GM23338 (cell line): ENCODE measurements at regions not wholly inside any gene's neighbourhood (a gene's known extent, or its start where the extent isn't known, plus 50 kb on each side); places are given as distances from the start of the nearest gene placed in this dataset.

Source experiments
- ATAC-seq: fragments of 200-7000 bp; cut with Tn5 transposase; 3 replicates; pipeline ENCODE4 v1.9.1; 2020
- DNase-seq: peaks from one replicate; pipeline ENCODE4 v3.0.0-alpha.2; 2015; ENCODE audit warnings: low spot score
- H2AFZ ChIP-seq: fragments of 200-600 bp; sonication (generic); 2 replicates; pipeline ENCODE4 v1.8.0; 2016; ENCODE audit warnings: antibody characterized with exemption, mild to moderate bottlenecking, moderate library complexity
- H3F3A ChIP-seq: fragments of 200-600 bp; sonication (generic); replicated peaks from 2 replicates; pipeline ENCODE4 v1.8.0; 2017; ENCODE audit warnings: antibody characterized with exemption, mixed run types, low read depth
- H3K27ac ChIP-seq: fragments of 200-600 bp; sonication (generic); 2 replicates; pipeline ENCODE4 v1.6.1; 2016; ENCODE audit warnings: low read depth
- H3K27me3 ChIP-seq: fragments of 200-600 bp; sonication (generic); 2 replicates; pipeline ENCODE4 v1.8.0; 2016; ENCODE audit warnings: mild to moderate bottlenecking, mixed run types, moderate library complexity; ENCODE audit not compliant: insufficient read depth
- H3K36me3 ChIP-seq: fragments of 200-600 bp; sonication (generic); 2 replicates; pipeline ENCODE4 v1.8.0; 2016; ENCODE audit warnings: mild to moderate bottlenecking; ENCODE audit not compliant: insufficient read depth
- H3K4me1 ChIP-seq: fragments of 200-600 bp; sonication (generic); 2 replicates; pipeline ENCODE4 v1.8.0; 2016; ENCODE audit warnings: mild to moderate bottlenecking, moderate library complexity; ENCODE audit not compliant: insufficient read depth
- H3K4me2 ChIP-seq: fragments of 200-600 bp; sonication (generic); 2 replicates; pipeline ENCODE4 v1.7.1; 2017; ENCODE audit warnings: mixed run types
- H3K4me3 ChIP-seq: fragments of 200-600 bp; sonication (generic); 2 replicates; pipeline ENCODE4 v1.6.1; 2016; ENCODE audit warnings: mixed run types
- H3K79me2 ChIP-seq: fragments of 200-600 bp; sonication (generic); replicated peaks from 2 replicates; pipeline ENCODE4 v1.8.0; 2017; ENCODE audit warnings: mild to moderate bottlenecking; ENCODE audit not compliant: insufficient read depth
- H3K9me2 ChIP-seq: fragments of 200-600 bp; sonication (generic); 2 replicates; pipeline ENCODE4 v1.8.0; 2017; ENCODE audit not compliant: insufficient read depth
- H4K20me1 ChIP-seq: fragments of 200-600 bp; sonication (generic); replicated peaks from 2 replicates; pipeline ENCODE4 v1.8.0; 2017; ENCODE audit warnings: mild to moderate bottlenecking; ENCODE audit not compliant: insufficient read depth
- H3K27ac Mint-ChIP-seq: 2 replicates; pipeline ENCODE4 v1.8.0; 2020; ENCODE audit warnings: inconsistent platforms, mild to moderate bottlenecking, moderate library complexity, mixed read lengths
- H3K27me3 Mint-ChIP-seq: 3 replicates; pipeline ENCODE4 v1.8.0; 2022; ENCODE audit warnings: low read depth, mild to moderate bottlenecking, moderate library complexity, mixed read lengths, inconsistent platforms; ENCODE audit not compliant: insufficient read depth, poor library complexity
- H3K36me3 Mint-ChIP-seq: 3 replicates; pipeline ENCODE4 v1.8.0; 2021; ENCODE audit warnings: low read depth, mild to moderate bottlenecking, inconsistent platforms, moderate library complexity, mixed read lengths
- H3K4me1 Mint-ChIP-seq: 3 replicates; pipeline ENCODE4 v1.8.0; 2020; ENCODE audit warnings: mild to moderate bottlenecking, inconsistent platforms, mixed read lengths
- H3K4me3 Mint-ChIP-seq: 3 replicates; pipeline ENCODE4 v1.8.0; 2021; ENCODE audit warnings: moderate library complexity, mild to moderate bottlenecking, inconsistent platforms, mixed read lengths
- H3K9me3 Mint-ChIP-seq: 3 replicates; pipeline ENCODE4 v1.8.0; 2020; ENCODE audit warnings: moderate library complexity, mild to moderate bottlenecking, inconsistent platforms, mixed read lengths
- CREB1 ChIP-seq: fragments of 250-450 bp; sonication (Bioruptor Pico); IDR thresholded peaks from 2 replicates; pipeline ENCODE4 v1.5.0; 2020; ENCODE audit warnings: low read depth, mild to moderate bottlenecking, moderate library complexity
- EZH2 ChIP-seq: fragments of 200-600 bp; sonication (generic); IDR thresholded peaks from one replicate; pipeline ENCODE4 v1.8.0; 2017; ENCODE audit warnings: antibody characterized with exemption, mild to moderate bottlenecking, low read depth; ENCODE audit not compliant: unreplicated experiment
- EZH2phosphoT487 ChIP-seq: fragments of 200-600 bp; sonication (generic); IDR thresholded peaks from one replicate; pipeline ENCODE4 v1.8.1; 2018; ENCODE audit warnings: antibody characterized with exemption; ENCODE audit not compliant: unreplicated experiment
- JUNB ChIP-seq: IDR thresholded peaks from one replicate; pipeline ENCODE4 v1.6.1; 2016; ENCODE audit warnings: antibody characterized with exemption; ENCODE audit not compliant: unreplicated experiment
- NANOG ChIP-seq: IDR thresholded peaks from 2 replicates; pipeline ENCODE4 v1.6.1; 2016; ENCODE audit warnings: antibody characterized with exemption, borderline replicate concordance
- ZNF114 ChIP-seq: fragments of 250-450 bp; sonication (Bioruptor Pico); IDR thresholded peaks from 2 replicates; pipeline ENCODE4 v1.5.0; 2020; ENCODE audit warnings: mild to moderate bottlenecking, moderate library complexity
- ZNF331 ChIP-seq: fragments of 250-450 bp; sonication (Bioruptor Pico); IDR thresholded peaks from 2 replicates; pipeline ENCODE4 v1.5.0; 2020; ENCODE audit warnings: low read depth, mild to moderate bottlenecking, moderate library complexity
- TF ChIP-seq, protein P1 (sequence below): fragments of 250-450 bp; sonication (Bioruptor Pico); IDR thresholded peaks from 2 replicates; pipeline ENCODE4 v1.5.0; 2020; ENCODE audit warnings: mild to moderate bottlenecking, moderate library complexity
- TF ChIP-seq, protein P2 (sequence below): IDR thresholded peaks from 2 replicates; pipeline ENCODE4 v1.6.1; 2016; ENCODE audit warnings: antibody characterized with exemption

DNA sequence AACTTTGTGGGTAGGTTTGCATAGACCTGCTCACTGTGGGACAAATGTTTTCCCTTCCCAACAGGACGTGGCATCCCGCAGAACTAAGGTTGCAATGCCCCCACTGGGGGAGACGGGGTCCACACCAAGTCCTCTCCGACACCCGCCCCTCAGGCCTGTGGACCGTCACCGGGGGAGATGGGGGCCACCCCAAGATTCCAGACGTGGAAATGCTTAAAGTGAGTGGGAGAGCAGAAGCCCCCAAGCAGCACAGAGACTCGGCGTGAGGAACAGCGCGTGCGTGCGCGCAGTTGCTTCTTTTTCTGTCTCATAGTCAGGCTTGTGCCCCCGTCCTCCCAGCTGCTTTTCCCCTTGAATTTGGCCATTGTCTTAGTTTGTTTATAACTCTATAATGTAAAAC lies 826.3 kb upstream of the SALL3 start (continued):
- TF ChIP-seq, protein P1, sequence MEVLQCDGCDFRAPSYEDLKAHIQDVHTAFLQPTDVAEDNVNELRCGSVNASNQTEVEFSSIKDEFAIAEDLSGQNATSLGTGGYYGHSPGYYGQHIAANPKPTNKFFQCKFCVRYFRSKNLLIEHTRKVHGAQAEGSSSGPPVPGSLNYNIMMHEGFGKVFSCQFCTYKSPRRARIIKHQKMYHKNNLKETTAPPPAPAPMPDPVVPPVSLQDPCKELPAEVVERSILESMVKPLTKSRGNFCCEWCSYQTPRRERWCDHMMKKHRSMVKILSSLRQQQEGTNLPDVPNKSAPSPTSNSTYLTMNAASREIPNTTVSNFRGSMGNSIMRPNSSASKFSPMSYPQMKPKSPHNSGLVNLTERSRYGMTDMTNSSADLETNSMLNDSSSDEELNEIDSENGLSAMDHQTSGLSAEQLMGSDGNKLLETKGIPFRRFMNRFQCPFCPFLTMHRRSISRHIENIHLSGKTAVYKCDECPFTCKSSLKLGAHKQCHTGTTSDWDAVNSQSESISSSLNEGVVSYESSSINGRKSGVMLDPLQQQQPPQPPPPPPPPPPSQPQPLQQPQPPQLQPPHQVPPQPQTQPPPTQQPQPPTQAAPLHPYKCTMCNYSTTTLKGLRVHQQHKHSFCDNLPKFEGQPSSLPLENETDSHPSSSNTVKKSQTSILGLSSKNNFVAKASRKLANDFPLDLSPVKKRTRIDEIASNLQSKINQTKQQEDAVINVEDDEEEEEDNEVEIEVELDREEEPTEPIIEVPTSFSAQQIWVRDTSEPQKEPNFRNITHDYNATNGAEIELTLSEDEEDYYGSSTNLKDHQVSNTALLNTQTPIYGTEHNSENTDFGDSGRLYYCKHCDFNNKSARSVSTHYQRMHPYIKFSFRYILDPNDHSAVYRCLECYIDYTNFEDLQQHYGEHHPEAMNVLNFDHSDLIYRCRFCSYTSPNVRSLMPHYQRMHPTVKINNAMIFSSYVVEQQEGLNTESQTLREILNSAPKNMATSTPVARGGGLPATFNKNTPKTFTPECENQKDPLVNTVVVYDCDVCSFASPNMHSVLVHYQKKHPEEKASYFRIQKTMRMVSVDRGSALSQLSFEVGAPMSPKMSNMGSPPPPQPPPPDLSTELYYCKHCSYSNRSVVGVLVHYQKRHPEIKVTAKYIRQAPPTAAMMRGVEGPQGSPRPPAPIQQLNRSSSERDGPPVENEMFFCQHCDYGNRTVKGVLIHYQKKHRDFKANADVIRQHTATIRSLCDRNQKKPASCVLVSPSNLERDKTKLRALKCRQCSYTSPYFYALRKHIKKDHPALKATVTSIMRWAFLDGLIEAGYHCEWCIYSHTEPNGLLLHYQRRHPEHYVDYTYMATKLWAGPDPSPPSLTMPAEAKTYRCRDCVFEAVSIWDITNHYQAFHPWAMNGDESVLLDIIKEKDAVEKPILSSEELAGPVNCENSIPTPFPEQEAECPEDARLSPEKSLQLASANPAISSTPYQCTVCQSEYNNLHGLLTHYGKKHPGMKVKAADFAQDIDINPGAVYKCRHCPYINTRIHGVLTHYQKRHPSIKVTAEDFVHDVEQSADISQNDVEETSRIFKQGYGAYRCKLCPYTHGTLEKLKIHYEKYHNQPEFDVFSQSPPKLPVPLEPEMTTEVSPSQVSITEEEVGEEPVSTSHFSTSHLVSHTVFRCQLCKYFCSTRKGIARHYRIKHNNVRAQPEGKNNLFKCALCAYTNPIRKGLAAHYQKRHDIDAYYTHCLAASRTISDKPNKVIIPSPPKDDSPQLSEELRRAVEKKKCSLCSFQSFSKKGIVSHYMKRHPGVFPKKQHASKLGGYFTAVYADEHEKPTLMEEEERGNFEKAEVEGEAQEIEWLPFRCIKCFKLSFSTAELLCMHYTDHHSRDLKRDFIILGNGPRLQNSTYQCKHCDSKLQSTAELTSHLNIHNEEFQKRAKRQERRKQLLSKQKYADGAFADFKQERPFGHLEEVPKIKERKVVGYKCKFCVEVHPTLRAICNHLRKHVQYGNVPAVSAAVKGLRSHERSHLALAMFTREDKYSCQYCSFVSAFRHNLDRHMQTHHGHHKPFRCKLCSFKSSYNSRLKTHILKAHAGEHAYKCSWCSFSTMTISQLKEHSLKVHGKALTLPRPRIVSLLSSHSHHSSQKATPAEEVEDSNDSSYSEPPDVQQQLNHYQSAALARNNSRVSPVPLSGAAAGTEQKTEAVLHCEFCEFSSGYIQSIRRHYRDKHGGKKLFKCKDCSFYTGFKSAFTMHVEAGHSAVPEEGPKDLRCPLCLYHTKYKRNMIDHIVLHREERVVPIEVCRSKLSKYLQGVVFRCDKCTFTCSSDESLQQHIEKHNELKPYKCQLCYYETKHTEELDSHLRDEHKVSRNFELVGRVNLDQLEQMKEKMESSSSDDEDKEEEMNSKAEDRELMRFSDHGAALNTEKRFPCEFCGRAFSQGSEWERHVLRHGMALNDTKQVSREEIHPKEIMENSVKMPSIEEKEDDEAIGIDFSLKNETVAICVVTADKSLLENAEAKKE (CRISPR knock-in tag): no peak
- no peak for TF ChIP-seq ZNF114
- TF ChIP-seq CREB1: no peak
- no peak for TF ChIP-seq EZH2phosphoT487
- TF ChIP-seq NANOG: no peak
- TF ChIP-seq ZNF331: no peak
- TF ChIP-seq EZH2: no peak

DNA sequence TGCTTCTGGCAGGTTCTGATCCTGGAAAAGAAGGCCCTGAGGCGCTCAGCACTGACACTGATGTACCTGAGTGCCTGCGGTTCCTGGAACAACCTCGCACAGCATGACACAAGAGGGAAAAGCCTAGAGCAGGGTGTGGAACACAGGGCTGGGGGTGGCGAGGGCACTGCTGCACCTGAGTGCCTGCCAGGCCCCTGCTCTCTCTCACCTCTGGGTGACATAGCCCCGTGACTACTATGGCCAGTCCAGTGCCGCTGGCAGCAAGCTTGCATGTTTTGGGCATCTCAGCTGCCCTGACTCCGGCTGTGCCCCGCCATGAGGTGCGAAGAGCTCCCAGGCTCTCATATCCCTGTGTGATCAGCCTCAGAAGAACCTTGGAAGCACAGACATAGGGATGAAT lies 825.2 kb upstream of the SALL3 start:
- no peaks in the 10 kb centered on the region; the same call in 1 of the 2 replicates for H3K36me3 ChIP-seq
- H3K4me3 Mint-ChIP-seq: no peak overlapping the region
- H3K4me2 ChIP-seq: no peak overlapping the region
- ATAC-seq (no peak), DNase-seq (no peak)
- H3K27me3 ChIP-seq: no peaks in the 10 kb centered on the region
- no peaks in the 10 kb centered on the region for H3F3A ChIP-seq
- H3K9me2 ChIP-seq: no peaks in the 10 kb centered on the region
- H3K4me1 Mint-ChIP-seq: no peaks in the 10 kb centered on the region; the same call in 2 of the 3 replicates
- H3K9me3 Mint-ChIP-seq: peaks cover 23% of the 10 kb centered on the region
- no peak overlapping the region for H2AFZ ChIP-seq
- H3K27ac Mint-ChIP-seq: no peak overlapping the region
- H3K79me2 ChIP-seq: no peaks in the 10 kb centered on the region
- H3K4me3 ChIP-seq: no peak overlapping the region
- no peaks in the 10 kb centered on the region for H3K4me1 ChIP-seq
- H4K20me1 ChIP-seq: no peaks in the 10 kb centered on the region
- H3K36me3 Mint-ChIP-seq: peaks cover 28% of the 10 kb centered on the region
- H3K27ac ChIP-seq: no peak overlapping the region
- peaks cover 6% of the 10 kb centered on the region for H3K27me3 Mint-ChIP-seq
- no peak for TF ChIP-seq NANOG
- TF ChIP-seq, protein P1 (CRISPR knock-in tag): no peak
- no peak for TF ChIP-seq JUNB
- TF ChIP-seq, protein P2, sequence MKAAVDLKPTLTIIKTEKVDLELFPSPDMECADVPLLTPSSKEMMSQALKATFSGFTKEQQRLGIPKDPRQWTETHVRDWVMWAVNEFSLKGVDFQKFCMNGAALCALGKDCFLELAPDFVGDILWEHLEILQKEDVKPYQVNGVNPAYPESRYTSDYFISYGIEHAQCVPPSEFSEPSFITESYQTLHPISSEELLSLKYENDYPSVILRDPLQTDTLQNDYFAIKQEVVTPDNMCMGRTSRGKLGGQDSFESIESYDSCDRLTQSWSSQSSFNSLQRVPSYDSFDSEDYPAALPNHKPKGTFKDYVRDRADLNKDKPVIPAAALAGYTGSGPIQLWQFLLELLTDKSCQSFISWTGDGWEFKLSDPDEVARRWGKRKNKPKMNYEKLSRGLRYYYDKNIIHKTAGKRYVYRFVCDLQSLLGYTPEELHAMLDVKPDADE: no peak
